HG03103 (cell line): ENCODE measurements at regions not wholly inside any gene's neighbourhood (a gene's known extent, or its start where the extent isn't known, plus 50 kb on each side); places are given as distances from the start of the nearest gene placed in this dataset.
"Not testable (repeated sequence)": the region's sequence is repeated elsewhere in the genome, so short reads cannot be mapped to it uniquely, and the experiment has no call there.

Experiments
- ATAC-seq: cut with Tn5 transposase; IDR thresholded peaks from one replicate; pipeline ENCODE4 v1.9.1; 2021; ENCODE audit warnings: low read depth; ENCODE audit not compliant: unreplicated experiment

DNA sequence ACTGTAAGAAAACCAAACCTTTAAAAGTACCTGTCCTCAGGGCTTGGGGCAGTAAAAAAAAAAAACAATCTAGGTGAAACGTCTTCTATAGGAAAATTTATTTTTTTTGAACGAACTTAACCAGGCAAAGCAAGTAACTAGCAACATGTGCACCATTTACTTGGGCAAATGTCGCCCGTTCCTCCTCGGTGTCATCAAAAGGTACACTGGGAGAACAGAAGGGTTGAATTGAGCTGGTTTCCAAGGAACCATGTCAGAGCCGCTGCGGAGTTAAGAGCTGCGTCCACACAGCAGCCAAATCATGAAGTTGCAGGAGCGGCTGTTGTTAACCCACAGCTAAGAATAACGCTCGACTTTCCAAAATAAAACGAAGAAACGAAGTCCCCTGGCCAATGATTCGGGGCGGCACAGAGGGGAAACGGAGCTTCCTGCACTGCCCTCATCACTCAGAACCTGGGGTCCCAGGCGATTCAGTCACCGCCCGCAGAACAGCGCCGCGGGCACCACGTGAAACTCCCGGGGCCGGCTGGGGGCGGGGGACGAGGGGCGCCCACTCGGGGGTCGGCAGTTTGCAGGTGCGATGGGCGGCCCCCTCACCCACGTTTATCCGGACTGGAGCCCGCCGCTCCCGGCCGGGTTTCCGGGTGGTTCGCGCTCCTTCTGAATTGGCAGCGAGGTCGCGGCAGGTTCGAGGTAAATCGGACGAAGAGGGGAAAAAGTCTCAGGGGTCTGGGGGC is 53.6 kb upstream of the PLGLB1 start:
- ATAC-seq, result not testable (repeated sequence)

DNA sequence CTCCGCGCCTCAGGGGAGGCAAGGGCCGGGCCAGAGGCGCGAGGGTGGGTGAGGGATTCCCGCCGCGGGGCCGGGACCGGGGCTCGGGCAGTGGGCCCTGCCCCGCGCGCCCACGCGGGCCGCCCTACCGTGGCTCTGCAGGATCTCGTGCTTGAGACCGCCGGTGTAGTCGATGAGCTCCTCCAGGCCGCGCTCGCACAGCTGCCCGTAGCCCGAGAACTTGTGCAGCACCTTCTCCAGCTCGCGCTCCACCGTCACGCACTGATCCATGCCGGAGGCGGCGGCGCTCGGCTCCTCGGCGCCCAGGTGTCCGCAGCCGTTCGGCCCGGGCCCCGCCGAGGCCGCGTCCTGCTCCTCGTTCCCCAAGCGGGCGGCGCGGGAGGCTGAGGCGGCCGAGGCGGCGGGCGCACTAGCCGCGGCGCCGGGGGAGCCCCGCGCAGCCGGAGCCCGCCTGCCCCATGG is 54.2 kb upstream of the PLGLB1 start:
- ATAC-seq, result peak; percentile 28

DNA sequence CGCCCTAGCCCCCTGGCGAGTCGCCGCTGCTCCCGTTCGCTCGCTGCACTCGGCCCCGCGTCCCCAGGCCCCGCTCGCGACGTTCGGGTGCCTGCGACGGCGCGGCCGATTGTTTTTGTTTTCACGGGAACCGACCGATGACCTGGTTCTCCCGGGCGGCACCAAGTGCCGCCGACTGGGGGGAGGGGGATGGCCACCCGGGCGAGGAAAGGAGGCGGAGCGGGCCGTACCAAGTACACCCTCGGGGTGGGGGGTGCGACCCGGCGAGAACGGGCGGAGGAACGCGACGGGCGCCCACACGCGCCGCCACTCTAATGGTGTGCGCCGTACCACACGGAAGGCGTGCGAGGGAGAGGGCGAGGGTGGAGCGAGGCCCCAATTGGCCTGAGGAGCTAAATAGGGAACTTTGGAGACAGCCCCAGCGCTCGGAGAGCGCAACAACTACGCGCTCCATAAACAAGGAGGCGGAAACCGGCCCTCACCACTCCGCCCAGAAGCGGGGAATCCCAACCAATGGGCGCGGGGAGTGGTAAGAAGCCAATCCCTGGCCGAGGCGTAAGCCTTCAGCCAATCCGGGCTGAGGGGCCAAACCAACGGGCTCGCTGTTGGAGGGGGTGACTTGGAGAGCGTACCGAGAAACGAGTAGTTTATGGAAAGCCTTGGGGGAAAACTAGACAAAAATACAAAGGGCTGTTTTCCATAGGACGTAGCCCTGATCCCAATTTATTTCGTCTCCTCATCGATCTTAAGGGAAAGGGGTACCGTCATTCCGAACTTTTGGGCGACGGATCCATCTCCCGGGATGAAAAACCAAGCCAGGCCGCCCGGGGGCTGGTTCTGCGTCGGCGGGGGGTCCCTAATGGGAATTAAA is 54.8 kb upstream of the PLGLB1 start:
- peak; percentile 85 for ATAC-seq

DNA sequence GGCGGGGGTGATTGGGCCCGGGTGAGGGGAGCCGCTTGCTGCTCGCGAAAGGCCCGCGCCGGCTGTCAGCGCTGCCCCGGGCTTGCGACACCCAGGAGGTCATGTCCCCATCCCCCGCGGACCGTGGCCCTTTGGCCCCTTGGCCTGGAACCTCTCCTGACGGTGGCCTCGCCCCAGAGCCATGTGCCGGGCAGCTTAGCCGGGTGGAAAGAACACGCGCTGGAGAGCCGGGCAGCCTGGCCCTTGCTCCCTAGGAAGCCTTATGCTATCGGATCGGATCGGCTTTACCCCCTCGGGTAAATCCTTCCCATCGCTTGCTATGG is 55.4 kb upstream of the PLGLB1 start:
- ATAC-seq, result not testable (repeated sequence)

DNA sequence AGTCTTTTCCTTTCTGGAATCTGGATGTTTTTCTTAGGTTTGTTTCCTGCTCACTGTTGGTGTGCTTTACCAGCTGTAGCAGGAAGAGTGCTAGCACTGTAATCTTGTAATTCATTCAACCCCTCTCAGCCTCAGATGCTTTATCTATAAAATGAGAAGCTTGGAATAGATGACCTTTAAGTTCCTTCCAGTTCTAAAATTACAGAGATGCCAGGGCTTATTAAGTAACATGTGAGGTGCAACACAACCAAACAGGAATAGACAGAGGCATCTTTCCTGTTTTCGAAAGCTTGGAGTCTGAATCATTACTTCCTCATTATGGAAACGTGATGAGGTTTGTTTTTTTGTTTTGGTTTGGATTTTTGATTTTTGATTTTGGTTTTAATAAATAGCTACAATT is 60.1 kb upstream of the PLGLB1 start:
- not testable (repeated sequence) for ATAC-seq

DNA sequence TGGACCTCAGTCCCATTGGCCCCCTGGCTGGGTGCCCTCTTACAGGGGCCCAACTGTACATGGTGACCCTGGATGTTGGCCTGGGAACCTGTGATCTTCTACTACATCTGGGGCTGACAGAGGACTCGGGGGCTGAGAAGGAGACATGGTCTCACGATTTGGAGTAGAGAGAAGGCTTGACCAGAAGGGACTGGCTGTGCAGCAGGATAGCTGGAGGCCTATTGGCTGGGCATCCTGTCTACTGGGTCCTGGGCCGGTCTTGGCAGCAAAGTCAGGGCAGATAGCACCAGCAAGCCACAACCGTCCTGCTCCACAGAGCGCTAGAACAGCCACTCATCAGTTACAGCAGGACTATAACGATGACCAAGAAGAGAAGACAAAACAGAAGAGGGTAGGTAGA is 66.4 kb upstream of the PLGLB1 start:
- not testable (repeated sequence) for ATAC-seq

DNA sequence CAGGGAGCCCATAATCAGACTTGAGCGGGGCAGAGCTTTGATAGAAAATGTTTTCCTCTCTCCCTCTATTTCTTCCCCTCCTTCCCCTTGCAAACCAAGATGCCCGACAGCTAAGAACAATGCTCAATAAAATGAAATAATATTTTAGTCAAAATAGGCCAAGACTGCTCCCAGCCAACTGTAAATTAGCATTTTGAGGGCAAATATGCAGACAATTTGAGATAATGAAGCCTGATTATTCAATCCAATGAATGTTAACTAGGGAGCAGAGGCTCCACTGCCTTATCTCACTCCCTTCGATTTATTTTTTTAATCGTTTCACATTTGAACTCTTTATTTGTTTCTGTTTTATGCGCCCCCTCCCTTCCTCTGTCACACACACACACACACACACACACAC is 67.8 kb upstream of the PLGLB1 start:
- ATAC-seq, result not testable (repeated sequence)

DNA sequence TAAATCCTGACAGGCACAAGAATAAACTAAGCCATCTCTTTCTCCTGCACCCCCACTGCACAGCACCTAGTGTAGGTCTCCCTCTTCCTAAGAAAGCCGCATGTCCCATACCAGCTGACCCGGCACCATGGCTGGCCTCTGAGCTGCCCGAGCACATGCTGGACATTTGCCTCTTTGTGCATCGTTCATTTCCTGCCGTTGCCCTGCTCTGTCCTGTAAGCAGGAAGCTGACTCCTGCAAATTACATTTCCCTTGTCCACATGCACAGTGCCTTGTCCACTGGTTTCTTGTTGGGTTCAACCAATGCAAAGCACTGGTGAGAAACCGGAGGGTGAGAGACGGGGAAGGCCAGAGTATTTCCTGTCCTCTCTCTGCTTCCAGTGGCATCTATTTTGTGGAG is 71.6 kb upstream of the PLGLB1 start:
- not testable (repeated sequence) for ATAC-seq

DNA sequence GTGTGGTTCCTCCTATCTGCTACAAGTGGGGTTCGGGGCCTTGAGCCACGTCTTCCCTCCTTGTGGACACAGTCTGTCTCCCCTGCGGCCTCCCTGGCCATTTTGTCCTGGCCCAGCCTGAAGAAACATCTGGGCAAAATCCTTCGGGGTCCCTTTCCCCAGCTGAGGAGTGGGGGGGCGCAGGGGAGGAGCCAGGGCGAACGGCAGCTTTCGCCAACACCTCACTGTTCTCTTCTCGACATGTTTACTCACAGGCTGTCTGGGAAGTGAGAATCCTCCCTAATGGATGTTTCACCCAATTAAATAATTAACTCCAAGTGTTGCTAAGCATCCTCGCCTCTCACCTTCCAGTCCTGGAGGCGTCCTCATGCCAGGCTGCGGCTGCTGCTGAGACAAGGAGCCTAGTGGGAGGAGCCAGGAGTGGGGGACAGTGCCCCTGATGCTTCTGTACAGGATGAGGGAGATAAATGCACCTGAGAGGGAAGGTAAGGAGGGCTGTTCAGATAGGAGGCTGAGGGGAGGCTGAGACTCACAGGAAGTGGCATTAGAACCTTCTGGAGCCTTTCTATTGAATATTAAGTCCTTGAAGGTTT is 72.4 kb upstream of the PLGLB1 start:
- not testable (repeated sequence) for ATAC-seq

DNA sequence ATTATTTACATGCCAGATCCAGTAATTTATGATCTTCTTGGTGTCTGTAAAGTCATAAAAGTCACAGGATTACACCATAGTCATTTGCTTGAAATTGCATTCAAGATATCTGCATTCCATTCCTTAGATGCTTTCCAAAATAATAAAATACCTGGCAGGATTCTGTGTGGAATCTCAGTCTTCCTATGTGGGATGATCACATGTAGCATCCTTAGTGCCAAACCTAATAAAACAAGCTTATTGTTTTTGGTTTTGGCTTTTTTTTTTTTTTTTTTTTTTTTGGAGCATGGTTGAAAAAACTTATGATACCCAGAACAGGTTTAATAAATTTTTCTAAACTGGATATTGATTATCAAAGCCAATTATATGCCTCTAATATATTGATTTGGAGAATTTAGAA is 74.2 kb upstream of the PLGLB1 start:
- not testable (repeated sequence) for ATAC-seq

DNA sequence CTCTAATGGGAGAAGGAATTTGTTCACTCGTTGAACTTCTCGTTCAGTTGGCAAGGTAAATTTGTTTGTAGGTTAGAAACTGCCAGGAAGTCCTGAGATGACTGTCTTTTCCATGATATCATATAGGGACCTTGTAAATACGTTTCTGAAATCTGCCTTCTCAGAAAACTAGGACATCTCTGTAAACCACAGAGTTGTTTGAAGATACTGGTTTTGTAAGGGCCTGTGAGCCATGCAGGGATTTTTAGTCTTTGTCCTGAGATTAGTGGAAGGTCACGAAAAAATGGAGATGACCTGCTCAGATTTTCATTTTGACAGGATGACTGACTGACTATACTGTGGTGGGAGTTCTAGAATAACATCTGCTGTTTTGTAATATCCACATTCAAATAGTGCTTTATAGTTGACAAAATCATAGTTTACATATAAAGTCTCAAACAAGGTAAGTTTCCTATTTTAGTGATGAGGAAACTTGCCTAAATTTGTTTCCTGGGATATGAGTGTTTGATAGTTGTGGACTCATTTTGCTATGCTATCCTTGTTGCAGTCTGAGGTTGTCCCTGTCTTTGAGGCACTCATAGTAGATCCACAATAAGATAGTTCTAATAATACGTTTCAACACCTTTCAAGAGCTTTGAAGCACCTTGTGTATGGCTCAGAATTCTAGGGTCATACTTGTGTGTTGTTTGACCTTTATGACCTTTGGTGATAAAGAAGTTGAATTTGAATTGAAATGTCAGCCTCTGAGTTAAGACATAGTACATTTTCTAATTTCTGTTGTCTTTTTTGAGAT is 107.3 kb upstream of the PLGLB1 start:
- not testable (repeated sequence) for ATAC-seq

DNA sequence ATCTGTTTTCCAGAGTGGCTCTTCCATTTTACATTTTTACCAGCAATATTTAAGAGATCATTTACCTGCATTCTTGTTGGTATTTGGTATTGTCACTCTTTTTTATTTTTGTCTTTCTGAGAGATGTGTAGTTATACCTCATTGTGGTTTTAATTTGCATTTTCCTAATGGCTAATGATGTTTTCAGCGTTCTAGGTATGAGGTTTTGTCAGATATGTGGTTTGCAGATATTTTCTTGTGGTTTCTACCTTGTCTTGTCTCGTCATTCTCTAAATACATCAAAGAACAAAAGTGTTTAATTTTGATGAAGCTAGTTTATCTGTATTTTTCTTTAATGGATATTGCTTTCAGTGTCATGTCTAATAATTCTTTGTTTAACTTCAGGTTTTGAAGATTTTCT is 110.9 kb upstream of the PLGLB1 start:
- not testable (repeated sequence) for ATAC-seq

DNA sequence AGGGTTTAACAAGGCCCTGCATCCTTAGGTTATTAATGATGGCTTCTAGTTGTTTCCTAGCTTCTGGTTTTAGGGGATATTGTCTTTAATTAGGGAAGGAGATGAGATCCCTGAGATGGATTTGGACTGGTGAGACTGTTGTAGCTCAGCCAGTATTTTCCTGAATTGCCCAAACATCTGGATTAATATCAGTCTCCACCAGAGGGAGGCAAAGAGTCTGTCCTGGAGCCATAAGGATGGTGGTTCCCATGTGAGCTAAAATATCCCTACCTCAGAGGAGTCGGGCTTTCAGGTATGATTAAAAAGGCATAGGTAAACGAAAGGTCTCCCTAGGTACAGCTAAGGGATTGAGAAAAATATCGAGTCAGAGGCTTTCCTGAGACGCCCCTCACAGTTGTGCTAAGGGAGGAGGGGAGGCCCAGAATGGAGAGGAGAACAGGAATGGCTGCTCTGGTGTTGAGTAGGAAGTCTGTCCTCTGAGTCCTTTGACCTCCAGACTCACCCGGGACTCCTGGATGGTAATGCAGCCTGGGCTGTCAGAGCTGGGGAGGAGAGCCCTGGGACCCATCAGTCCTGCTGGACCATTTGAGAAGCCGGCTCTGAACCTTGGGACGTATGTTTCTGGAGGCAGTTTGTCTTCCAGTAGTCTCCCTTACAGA is 130.3 kb upstream of the PLGLB1 start:
- not testable (repeated sequence) for ATAC-seq

DNA sequence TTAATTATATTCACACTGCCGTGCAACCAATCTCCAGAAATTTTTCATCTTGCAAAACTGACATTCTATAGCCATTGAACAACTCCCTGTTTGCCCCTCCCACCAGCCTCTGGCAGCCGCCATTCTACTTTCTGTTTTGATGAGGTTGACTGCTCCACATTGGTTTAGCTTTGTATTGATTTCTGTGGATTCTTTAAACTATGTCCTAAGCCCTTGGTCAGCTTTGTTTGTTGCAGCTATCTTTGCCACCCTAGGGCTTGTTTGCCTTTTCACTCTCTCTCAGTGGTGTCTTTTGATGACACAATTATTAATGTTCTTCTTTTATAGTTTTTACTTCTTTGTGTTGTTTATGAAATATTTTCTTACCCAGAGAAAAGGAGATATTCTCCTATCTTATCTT is 152.8 kb upstream of the PLGLB1 start:
- ATAC-seq, result not testable (repeated sequence)

DNA sequence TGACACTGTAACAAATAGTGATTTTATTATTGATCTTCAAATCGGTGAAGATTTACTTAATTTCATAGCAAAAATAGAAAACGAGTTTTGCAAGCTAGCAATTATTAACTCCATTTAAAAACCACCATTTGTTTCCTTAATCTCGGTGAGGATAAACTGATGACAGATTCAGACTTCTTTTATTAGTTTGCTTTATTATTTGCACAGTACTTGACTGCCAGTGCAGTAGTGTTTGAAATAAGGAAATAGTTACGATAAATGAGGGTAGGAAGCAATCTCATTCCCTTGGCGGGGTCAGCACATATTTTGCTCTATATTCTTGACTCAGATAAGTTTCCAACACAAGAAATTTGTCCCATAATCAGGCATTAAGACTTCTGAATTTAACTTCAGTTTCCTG is 161.7 kb upstream of the PLGLB1 start:
- ATAC-seq, result not testable (repeated sequence)

DNA sequence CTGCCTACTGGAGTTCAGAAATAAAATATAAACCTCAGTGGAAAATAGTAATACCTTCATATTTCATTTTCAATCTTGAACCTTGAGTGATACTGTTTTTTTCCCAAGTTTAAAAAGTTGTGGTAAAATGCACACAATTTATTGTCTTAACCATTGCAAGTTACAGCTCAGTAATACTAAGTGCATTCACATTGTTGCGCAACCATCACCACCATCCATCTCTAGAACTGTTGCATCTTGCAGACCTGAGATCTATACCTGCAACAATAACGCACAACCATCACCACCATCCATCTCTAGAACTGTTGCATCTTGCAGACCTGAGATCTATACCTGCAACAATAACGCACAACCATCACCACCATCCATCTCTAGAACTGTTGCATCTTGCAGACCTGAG is 162.6 kb upstream of the PLGLB1 start:
- not testable (repeated sequence) for ATAC-seq

DNA sequence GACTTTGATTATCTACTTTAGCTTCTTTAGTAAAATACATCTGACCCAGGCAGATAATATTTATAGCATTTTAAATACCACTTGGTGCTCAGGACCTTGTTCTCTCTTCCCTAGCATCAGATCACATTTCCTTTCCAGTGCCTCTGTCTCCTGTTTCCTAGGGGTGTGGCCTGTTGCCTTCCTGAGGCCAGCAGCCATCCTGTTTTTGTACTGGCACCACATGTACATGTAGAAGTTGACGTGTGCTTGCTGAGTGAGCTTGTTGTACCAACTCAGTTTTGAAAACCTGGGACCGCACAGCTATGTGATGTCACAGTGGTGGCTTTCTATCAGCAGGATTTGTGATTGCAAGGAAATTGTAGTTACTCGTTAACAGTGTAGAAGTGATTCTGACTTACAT is 167.6 kb upstream of the PLGLB1 start:
- ATAC-seq, result not testable (repeated sequence)

DNA sequence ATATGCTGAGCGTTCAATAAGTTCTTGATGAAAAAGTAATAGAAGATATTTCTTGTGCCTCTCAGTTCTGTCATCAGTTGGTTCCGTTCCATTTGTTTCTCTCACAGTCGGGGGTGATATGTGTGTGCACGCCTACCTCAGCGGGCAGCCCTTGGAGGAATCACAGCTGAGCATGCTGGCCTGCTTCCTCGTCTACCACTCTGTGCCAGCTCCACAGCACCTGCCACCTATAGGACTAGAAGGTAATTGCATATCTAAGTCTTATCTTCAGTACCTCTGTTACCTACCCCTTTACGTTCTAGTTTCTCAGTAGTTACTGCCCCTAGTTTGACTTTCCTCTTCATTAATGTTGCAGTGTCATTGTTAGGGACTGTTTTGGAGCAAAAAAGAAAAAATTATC is 171.7 kb upstream of the PLGLB1 start:
- ATAC-seq, result not testable (repeated sequence)

DNA sequence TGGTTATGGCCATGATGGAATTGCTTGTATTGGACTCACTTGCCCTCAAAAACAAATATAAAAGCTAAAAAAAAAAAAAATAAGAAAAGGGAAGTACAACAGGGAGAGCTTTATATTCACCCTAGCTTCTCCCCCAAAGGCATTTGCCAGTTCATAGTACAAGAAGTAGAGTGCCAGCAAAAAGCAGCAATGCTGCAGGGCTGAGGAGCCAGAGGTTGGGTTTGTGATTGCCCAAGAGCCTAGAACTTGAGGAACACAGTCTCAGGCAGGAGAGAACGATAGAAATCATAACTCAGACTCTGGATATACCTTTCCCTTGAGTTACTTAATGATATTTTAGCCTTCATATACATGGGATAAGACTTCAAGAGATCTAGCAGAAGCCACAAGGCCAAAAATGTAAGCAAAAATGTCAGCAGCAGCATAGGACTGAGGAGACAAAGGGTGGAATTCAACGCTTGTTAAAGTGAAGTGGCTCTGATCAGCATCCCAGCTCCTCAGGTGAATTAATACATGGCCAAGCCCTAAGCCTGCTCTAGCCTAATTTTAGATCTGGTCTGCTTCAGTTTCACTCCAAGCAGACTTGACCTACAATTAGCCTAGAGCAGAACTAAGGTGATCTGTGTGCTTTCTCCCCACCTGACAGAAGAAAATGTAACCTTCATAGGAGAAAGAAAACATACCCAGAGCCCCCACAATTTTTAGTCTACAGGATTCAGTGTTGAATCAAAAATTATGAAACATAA is 172.8 kb upstream of the PLGLB1 start:
- not testable (repeated sequence) for ATAC-seq
